GM21390 (cell line): ENCODE measurements at regions not wholly inside any gene's neighbourhood (a gene's known extent, or its start where the extent isn't known, plus 50 kb on each side); places are given as distances from the start of the nearest gene placed in this dataset.
"Not testable (repeated sequence)": the region's sequence is repeated elsewhere in the genome, so short reads cannot be mapped to it uniquely, and the experiment has no call there.

ENCODE experiments used
- ATAC-seq: cut with Tn5 transposase; IDR thresholded peaks from one replicate; pipeline ENCODE4 v1.9.1; 2021; ENCODE audit not compliant: unreplicated experiment

DNA sequence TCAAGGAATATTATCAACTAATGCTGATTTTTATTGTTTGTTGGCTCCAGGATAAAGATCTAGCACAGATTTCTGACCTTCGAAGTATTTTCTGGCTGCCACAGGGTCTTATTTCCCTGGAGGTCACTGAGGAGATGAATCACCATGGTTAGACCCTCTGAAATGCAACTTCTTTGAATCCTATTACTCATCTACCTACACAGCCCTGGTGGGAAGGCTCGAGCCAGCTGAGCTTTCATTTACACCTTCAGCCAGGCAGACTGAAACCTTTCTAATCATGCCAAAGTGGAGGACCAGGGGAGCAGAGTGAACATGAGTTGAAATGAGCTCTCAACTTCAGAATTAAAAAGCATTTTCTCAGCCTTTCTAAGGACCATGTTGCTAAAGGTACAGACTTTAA lies 130.5 kb downstream of the SMIM20 start:
- no peak for ATAC-seq

DNA sequence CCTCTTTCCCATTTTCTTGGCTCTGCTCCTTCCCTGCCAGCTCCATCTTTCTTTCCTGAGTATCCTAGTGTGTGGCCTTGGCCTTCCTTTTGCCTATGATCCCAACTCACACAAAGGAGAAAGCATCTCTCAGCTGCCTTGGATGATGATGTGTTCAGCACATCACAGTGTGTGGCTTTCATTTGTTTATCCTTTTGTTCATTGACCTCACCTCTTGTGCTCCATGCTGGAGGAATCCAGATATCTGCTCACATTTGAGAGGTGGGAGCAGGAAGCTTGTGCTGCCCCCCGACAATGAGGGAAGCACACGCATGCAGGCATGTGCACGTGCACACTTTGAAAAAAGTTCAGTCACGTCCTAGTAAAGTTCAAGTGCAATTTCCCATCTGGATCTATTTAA lies 131.0 kb downstream of the SMIM20 start:
- ATAC-seq, result no peak

DNA sequence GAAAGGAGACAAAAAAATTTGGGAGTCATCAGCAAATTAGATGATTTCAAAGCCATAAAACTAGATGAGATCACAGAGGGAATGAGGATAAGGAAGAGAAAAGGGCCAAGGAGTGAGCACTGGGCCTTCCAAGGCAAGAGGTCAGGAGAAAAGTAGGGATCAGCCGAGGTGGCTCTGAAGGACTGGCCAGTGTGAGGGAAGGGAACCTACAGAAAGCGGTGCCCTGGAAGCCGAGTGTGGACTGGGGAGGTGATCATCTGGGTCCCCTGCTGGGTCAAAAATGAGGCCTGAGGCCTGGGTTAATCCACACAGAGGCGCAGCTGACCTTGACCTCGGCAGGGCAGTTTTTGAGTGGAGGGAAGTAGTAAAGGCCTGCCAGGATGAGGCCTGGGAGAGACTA lies 133.8 kb downstream of the SMIM20 start:
- ATAC-seq, result no peak

DNA sequence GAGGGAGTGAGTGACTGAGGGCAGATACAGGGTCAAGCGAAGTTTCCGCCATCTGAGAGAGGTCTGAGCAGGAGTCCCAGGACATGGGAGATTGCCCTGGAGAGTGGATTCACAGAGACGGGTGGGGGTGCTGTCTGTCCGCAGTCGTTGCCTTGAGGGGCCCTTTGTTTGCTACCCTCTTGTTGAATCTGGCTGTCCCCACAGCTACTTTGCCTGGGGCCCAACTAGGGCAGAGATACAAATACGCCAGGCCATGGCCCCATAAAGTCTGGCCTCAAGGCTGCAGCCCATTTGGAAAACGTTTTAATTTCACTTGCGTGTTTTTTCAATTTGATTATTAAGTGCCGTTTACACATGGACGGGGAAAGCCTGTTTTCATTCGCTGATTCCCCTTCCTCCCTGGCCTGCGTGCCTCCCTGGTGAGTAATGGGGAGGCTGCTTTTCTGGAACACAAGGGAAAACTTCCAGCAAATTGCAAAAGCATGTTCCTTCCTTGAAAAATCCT lies 134.4 kb downstream of the SMIM20 start:
- ATAC-seq, result no peak

DNA sequence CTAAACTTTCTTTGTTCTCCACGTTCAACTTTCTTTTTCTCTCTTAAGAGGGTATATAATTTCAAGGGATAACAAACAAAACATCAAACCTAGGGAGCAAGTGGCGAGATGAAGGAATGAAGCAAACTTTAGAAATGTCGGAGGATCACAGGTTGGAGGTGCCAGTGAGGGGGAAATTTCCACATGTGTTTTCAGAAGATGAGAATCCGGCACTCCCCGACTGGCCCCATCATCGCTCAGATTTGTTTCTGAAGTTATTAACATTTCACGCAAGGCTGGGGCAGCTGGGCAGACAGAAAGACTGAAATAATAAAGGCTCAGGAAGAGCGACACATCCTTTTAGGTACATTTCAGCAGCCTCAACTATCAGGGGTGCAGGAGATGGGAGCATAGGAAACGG lies 134.9 kb downstream of the SMIM20 start:
- ATAC-seq, result no peak

DNA sequence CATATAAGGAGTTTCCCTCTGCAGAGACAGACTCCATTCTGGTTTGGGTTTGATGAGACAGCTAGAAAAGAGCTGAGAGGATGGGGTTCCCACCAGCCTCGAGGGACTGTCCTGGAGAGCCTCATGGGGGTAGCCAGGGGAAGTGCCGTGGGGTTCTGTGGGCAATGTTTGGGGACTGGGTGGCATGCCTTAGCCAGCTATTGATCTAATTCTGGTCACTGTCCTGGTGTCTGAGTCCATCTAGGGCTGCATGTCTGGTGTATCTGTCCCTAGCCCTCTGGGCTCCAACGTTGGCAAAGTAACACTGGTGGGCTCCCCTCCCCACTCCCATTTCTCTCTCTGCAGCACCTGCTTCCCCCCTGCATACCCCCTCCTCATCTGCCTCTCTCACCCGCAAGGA lies 135.4 kb downstream of the SMIM20 start:
- no peak for ATAC-seq

DNA sequence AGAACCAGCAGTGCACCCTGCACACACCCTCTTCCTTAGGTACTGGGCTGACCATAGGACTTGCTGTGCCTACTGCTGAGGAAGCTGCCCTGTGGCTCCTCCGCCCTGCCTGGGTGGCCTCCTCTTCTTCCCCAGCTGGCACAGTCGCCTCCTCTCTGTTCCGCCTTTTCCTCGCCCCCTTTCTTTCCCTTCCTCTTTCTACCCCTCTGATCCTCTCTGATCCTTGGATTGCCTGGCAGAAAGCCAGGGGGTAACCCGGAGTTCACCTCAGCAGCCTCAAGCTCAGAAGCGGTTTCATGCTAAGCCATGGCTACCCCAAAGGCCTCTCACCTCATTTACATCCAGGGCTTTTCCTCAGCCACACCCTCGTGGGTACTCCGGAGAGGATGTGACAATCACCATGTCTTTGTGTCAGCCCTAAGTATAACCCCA lies 136.2 kb downstream of the SMIM20 start:
- no peak for ATAC-seq

DNA sequence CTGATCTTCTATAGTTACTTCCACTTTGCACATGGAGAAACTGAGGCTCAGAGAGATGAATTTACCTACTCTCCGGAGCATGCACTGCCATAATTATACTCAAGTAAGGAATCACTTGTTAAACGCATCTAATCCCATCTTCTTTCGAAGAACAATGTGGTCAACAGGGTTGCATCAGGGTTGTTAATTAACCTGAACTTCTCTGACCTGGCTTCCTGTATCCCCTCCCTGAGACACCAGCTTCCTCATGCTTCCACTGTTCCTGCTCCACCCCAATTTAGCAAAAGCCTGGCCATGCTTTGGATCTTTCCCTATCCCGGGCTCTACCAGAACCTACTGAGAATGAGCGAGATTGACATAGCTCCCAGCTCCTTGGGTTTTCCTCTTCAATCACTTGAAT lies 136.7 kb downstream of the SMIM20 start:
- ATAC-seq, result no peak

DNA sequence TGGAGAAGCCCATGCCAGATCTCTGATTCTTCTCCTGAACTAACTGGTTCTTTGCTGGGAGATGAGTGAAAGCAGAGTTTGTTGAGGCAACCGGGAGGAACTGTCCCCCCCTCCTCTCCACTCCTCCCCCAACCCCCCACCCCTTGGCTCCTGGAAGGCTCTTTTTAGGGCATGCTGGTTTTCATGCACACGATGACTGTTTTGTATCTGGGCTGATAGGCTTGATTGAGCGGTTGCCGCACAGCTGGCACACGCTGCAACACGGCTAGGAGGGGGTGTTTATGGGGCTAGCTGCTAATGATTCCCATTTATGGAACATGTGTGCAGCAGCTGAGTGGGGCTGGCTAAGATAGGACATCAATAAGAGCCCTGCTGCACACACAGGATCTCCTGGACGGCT lies 137.2 kb downstream of the SMIM20 start:
- ATAC-seq, result no peak

DNA sequence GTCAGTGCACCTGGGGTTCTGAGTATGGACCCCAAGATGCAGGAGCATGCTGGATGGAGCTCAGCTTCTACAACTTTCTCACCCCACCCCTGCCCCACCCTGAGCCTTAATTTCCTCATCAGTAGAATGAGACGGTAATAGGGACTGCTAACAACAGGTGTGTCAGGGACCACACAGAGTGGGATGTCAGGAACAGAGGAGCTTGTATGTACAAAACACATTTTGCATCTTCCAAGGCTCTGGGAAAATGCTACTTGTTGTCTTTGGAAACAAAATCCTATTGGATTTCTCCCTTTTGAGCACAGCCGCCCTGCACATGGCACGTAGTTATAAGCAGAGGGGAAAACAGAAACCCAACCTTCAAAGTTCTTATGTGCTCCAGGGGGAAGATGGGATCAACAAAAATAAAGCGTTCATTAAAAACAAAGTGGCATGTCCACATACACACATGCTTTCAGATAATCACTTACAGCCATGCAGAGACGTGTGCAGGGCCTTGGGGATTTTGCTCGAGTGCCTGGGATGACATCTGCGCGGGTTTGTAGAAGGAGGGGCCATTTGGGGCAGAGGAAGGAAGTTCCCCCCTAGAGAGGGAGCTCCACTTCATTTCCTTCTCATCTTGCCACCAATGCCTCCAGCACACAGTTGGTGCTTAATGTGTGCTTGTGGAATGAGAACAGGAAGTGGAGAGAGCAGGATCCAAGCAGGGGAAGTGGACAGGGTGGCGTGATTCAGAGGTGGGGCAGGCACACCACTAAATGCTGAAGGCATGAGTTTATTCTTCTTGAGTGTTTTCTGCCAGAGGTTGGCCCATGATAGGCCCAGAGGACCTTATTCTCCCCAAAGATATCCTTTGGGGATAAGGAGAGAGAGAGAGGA lies 138.9 kb downstream of the SMIM20 start:
- ATAC-seq, result no peak

DNA sequence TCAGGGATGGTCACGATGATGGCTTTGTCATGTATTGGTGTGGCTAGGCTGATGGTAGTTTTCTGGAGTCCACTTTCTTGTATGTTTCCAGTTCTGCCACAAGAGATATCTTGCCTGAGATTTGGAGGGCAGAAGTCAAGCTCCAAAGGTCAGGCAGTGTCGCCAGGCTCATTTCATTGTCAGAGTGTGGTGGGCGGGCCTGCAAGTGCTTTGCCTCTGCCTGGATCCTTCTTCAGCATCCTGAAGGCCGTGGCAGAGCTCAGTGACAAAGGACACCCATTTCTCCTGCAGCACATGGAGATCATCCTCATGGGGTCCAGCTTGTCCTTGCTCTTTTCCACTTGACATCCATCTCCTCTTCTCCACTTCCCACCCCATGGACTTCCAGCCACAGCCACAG lies 139.7 kb downstream of the SMIM20 start:
- ATAC-seq, result no peak

DNA sequence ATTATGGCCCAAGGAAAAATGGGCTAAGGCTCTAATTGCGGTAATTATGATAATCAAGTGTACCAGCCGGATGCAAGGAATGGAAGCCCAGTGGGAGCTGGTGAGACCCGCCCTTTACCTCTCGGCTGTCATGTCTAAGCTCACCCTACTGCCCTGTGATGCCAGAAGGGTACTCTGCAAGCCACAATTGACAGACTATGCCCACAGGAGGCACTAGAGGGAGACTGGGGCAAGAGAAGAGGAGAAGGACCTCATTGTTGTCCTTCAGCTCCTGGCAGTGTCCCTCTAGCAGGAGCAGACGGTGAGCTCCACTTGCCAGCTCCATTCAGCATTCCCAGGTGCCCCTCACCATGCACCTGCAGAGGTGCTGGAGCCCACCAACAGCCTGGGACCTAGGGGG lies 141.8 kb downstream of the SMIM20 start:
- no peak for ATAC-seq

DNA sequence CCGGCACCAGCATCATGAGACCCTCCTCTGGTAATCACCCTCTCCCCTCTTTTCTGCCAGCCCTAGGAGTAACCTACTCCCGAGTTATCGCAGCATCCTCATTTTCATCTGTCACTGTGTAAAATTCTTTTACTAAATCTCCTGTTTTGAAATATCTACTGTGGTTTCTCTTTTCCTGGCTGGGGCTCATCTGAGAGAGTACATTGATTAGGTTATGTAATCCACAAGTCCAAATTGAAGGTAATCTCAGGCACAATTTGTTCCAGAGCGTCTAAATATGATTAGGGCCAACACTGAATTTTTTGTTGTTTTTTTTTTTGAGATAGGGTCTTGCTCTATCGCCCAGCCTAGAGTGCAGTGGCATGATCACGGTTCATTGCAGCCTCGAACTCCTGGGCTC lies 142.4 kb downstream of the SMIM20 start:
- ATAC-seq, result no peak

DNA sequence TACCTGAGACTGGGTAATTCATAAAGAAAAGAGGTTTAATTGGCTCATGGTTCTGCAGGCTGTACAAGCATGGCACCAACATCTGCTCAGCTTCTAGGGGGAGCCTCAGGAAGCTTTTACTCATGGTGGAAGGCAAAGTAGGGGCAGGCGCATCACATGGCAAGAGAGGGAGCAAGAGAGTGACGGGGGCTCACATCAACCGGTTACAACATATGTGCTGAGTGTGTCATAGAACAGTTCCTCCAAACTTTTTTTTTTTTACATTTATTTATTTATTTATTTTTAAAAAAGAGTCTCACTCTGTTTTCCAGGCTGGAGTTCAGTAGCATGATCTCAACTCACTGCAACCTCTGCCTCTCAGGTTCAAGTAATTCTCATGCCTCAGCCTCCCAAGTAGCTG lies 143.8 kb downstream of the SMIM20 start:
- not testable (repeated sequence) for ATAC-seq

DNA sequence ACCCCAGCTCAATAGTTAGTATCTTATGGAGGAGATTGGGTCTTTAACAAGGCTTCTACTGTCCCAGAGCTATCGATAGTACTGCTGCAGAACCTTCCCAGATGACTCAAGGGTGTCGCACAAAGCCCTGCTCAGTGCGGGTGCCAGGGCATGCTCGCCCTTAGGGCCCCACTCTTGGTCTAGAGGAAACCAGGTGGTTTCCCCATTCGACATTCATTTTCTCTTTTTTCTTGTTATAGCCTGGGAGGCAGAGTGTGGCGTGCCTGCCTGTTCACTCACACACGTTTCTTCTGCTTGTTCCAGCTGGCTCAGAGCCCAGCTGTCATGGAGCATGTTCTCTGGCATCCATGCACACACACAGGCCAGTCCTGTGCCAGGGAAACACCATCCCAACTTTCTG lies 144.5 kb downstream of the SMIM20 start:
- peak; percentile 89 for ATAC-seq

DNA sequence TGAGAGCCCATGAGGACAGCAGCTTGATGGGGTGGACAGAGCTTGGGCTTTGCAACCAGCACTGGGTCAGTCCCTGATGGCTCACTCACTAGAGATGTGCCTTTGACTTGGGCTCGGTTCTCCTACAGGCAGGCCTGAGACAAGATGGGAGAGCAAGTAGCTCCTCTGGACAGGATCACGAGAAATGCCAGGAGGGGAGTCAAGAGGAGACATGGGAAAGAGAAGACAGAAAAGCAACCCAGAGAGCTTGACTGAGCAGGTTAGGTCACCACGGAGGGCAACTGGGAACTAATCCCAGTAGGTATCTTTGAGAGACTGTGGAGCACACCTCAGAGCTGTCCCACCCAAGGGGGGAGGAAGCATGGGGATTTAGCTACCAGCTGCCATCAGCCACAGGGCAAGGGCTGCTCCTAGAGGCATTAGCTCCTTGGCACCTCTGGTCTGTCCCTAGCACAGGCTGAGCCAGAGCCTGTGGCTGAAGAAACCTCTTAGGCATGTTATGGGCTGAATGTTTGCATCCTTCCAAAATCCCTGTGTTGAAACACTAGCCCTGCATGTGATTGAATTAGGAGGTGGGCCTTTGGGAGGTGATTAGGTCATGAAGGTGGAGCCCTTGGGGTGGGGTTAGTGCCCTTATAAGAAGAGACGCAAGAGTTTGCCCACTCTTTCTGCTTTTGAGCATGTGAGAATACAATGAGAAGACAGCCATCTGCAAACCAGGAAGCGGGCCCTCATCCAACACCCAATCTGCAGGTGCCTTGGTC lies 145.6 kb downstream of the SMIM20 start:
- no peak for ATAC-seq

DNA sequence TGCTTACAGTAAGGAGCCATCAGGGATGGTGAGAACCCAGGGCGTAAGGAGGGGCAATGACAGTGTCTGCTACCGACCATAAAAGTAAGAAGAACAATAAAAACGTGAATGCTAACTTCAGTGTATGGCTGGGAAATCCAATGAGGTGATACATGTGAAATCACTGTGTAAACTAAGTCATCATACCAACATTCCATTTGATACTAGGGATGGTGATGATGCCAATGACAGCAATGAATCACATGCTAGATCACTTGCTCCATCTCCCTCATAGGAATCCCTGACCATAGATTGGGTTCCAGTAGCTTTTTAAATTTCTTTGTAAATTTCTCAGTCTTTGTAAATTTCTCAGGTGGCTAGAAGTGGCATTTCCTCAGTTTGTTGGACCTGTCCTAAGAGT lies 146.3 kb downstream of the SMIM20 start:
- no peak for ATAC-seq

DNA sequence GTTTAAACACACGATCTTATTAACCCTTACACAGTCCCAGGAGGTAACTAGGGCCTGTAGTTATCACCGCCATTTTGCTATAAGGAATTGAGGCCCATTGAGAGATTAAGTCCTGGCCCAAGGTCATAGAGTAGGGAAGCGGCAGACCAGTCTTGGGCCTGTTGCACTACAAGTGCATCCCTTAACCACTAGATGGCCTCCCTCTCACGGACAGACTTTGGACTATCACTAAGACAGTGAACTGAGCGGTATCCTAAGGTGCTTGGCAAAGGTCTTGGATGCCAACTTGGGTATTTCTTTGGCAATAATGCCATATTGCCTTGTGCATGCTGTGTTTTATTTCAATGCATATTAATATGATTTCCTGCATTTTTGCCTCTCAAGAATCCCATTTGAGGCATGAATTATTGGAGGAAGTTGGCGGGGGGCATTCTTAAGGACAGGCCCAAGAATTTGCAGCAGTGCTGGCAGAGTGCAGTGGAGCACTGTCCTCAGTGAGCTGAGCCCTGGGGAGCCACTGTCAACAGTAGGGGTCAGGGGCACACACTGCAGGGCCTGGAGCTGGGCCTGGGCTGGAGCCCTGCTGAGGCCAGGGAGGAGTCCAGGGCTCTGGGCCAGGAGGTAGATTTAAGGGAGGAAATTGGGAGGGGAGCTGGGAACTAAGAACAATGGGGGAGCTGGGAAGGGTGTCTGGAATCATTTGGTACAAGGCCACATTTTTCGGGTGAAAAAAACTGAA lies 147.4 kb downstream of the SMIM20 start:
- ATAC-seq, result peak; percentile 51

DNA sequence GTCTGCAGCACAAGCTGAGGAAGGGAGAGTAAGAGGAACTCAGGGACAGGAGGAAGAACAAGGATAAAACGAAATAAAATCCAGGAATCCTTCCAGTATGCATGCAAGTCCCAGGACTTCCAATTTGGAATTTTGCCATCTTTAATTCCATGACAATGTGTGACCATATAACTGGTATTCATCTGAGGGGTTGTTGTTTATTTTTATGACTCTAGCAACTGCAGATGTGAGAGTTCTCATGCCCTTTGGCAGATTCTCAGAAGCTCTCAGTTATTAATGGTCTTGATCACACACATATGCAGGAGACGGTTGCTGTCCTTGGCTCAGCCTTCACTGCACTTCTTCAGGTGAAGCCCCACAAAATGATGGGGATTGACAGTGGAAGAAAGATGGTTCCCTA lies 148.2 kb downstream of the SMIM20 start:
- ATAC-seq, result no peak

DNA sequence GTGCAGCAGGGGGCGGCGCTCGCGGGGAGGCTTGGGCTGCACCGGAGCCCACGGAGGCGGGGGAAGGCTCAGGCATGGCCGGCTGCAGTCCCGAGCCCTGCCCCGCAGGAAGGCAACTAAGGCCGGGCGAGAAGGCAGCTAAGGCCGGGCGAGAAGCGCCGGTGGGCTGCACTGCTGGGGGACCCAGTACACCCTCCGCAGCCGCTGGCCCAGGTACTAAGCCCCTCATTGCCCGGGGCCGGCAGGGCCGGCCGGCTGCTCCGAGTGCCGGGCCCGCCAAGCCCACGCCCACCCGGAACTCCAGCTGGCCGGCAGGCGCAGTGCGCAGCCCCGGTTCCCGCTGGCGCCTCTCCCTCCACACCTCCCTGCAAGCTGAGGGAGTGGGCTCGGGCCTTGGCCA lies 150.0 kb downstream of the SMIM20 start:
- ATAC-seq, result not testable (repeated sequence)

DNA sequence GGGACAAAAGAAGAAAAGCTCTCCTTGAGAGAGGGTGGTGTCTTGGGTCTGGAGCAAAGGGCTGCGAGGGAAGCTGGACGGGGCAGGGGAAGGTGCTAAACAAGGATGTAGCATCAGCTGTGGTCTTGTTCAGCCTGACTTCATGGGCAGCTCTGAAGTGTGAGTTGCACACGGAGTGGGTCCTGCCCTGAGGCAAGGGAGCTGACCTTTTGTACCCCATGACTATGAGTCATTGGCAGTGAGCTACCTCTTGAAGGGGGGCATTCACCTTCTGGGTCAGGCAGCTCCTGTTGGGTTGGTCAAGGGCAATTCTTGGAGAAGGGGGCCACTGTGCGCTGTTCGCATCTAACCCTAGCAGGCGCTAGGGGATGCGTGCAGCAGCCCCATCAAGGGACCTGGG lies 151.8 kb downstream of the SMIM20 start:
- ATAC-seq, result no peak
